Osteoblast (primary cell): ENCODE measurements at regions not wholly inside any gene's neighbourhood (a gene's known extent, or its start where the extent isn't known, plus 50 kb on each side); places are given as distances from the start of the nearest gene placed in this dataset.

Experiments
- DNase-seq: peaks from one replicate; pipeline ENCODE4 v3.0.0; 2011; ENCODE audit warnings: low spot score, mixed read lengths; ENCODE audit not compliant: insufficient read length; ENCODE audit errors: missing footprints
- H2AFZ ChIP-seq: 2 replicates; pipeline ENCODE4 v1.6.0; 2011; ENCODE audit warnings: mild to moderate bottlenecking, low read length
- H3K27ac ChIP-seq: 2 replicates; pipeline ENCODE4 v1.5.1; 2011; ENCODE audit warnings: mild to moderate bottlenecking, low read depth, low read length, moderate library complexity
- H3K27me3 ChIP-seq: 2 replicates; pipeline ENCODE4 v1.6.0; 2012; ENCODE audit warnings: mild to moderate bottlenecking, control low read depth, inconsistent platforms, low read length, moderate library complexity; ENCODE audit not compliant: insufficient read depth
- H3K36me3 ChIP-seq: 2 replicates; pipeline ENCODE4 v1.5.1; 2011; ENCODE audit warnings: mild to moderate bottlenecking, low read length, control low read depth, moderate library complexity; ENCODE audit not compliant: insufficient read depth
- H3K4me1 ChIP-seq: 2 replicates; pipeline ENCODE4 v1.5.1; 2011; ENCODE audit warnings: mild to moderate bottlenecking, low read length, control low read depth, moderate library complexity; ENCODE audit not compliant: insufficient read depth
- H3K4me2 ChIP-seq: 2 replicates; pipeline ENCODE4 v1.6.0; 2011; ENCODE audit warnings: mild to moderate bottlenecking, low read length; ENCODE audit not compliant: insufficient read depth
- H3K4me3 ChIP-seq: fragments of 200-600 bp; sonication (generic); 3 replicates; pipeline ENCODE4 v1.5.1; 2012; ENCODE audit warnings: mild to moderate bottlenecking, low read length, inconsistent platforms; ENCODE audit not compliant: insufficient read depth
- H3K79me2 ChIP-seq: 2 replicates; pipeline ENCODE4 v1.6.0; 2012; ENCODE audit warnings: mild to moderate bottlenecking, low read length, control low read depth, inconsistent platforms; ENCODE audit not compliant: insufficient read depth
- H3K9me3 ChIP-seq: 2 replicates; pipeline ENCODE4 v1.5.1; 2011; ENCODE audit warnings: low read depth, low read length, control low read depth
- H4K20me1 ChIP-seq: 2 replicates; pipeline ENCODE4 v1.6.0; 2012; ENCODE audit warnings: mild to moderate bottlenecking, low read length, control low read depth; ENCODE audit not compliant: insufficient read depth
- CTCF ChIP-seq: IDR thresholded peaks from 2 replicates; pipeline ENCODE4 v1.5.1; 2011; ENCODE audit warnings: mild to moderate bottlenecking, low read depth, low read length, moderate library complexity; ENCODE audit errors: extremely low read depth

- Histone ChIP-seq H3K79me2 (no peaks in the 10 kb centered on the region), H4K20me1 (no peaks in the 10 kb centered on the region), H2AFZ (no peak overlapping the region), H3K4me2 (no peak overlapping the region), H3K27me3 (no peaks in the 10 kb centered on the region), H3K4me3 (no peak overlapping the region), H3K27ac (no peak overlapping the region), H3K9me3 (no peaks in the 10 kb centered on the region), H3K36me3 (no peaks in the 10 kb centered on the region), H3K4me1 (no peaks in the 10 kb centered on the region)
- no peak for TF ChIP-seq CTCF
- DNase-seq, result no peak
Observed at GRCh38 chr18:40841063-40841462, 1114.0 kb upstream of the PIK3C3 start.

- Histone ChIP-seq H3K4me3 (no peak overlapping the region), H3K9me3 (no peaks in the 10 kb centered on the region), H3K27ac (no peak overlapping the region), H4K20me1 (no peaks in the 10 kb centered on the region), H3K36me3 (no peaks in the 10 kb centered on the region), H2AFZ (no peak overlapping the region), H3K79me2 (no peaks in the 10 kb centered on the region), H3K4me1 (no peaks in the 10 kb centered on the region), H3K27me3 (no peaks in the 10 kb centered on the region), H3K4me2 (no peak overlapping the region)
- no peak for TF ChIP-seq CTCF
- no peak for DNase-seq
Observed at GRCh38 chr18:40832362-40832761, 1122.7 kb upstream of the PIK3C3 start.

- no peak for DNase-seq
- H3K27ac ChIP-seq, result no peak overlapping the region
- no peak overlapping the region for H2AFZ ChIP-seq
- H3K4me3 ChIP-seq, result no peak overlapping the region
- peaks cover 2% of the 10 kb centered on the region for H3K9me3 ChIP-seq
- no peaks in the 10 kb centered on the region for H3K4me1 ChIP-seq
- no peaks in the 10 kb centered on the region for H3K27me3 ChIP-seq
- no peak for TF ChIP-seq CTCF
- H3K4me2 ChIP-seq, result no peak overlapping the region
- no peaks in the 10 kb centered on the region for H3K36me3 ChIP-seq
- no peaks in the 10 kb centered on the region for H4K20me1 ChIP-seq
- H3K79me2 ChIP-seq, result no peaks in the 10 kb centered on the region
Observed at GRCh38 chr18:40824291-40824690, 1130.7 kb upstream of the PIK3C3 start.

GRCh38 chr18:40821596-40822243, 1133.3 kb upstream of the PIK3C3 start:
- Histone ChIP-seq H3K9me3 (peaks cover 2% of the 10 kb centered on the region), H3K36me3 (no peaks in the 10 kb centered on the region), H3K4me1 (no peaks in the 10 kb centered on the region), H3K4me2 (no peak overlapping the region), H4K20me1 (no peaks in the 10 kb centered on the region), H3K4me3 (no peak overlapping the region), H3K27ac (no peak overlapping the region), H3K79me2 (no peaks in the 10 kb centered on the region), H2AFZ (no peak overlapping the region), H3K27me3 (no peaks in the 10 kb centered on the region)
- no peak for DNase-seq
- TF ChIP-seq CTCF, result no peak
